Common myeloid progenitor, CD34-positive (primary cell): ENCODE measurements at regions not wholly inside any gene's neighbourhood (a gene's known extent, or its start where the extent isn't known, plus 50 kb on each side); places are given as distances from the start of the nearest gene placed in this dataset.

Experiments used
- CTCF ChIA-PET: fragments of 350-600 bp; sonication (Branson Sonifier 250); formaldehyde crosslinking; loops from one replicate; lab custom pipeline; 2021; ENCODE audit warnings: antibody characterized with exemption; lab: Charles Lee
- POLR2A ChIA-PET: fragments of 350-600 bp; sonication (Branson Sonifier 250); formaldehyde crosslinking; loops from one replicate; lab custom pipeline; 2021; ENCODE audit warnings: antibody characterized with exemption; lab: Charles Lee
- DNase-seq, 3 donors: peaks; one replicate each; pipeline versions ENCODE4 v3.0.0 to v3.0.0-alpha.2; 2013
- H3K27ac ChIP-seq, 2 experiments: 1 replicate in 1 of 2; 2 replicates in 1 of 2; pipeline ENCODE4 v1.7.0; 2013; ENCODE audit warnings: inconsistent platforms in 2 of 2, low read length in 2 of 2, mild to moderate bottlenecking in 2 of 2, low read depth in 1 of 2, moderate library complexity in 1 of 2; ENCODE audit not compliant: severe bottlenecking in 2 of 2, insufficient read depth in 1 of 2, poor library complexity in 1 of 2
- H3K27me3 ChIP-seq, 5 experiments: replicated peaks in 2 of 5; 1 replicate in 3 of 5; 2 replicates in 2 of 5; pipeline versions ENCODE4 v1.6.1 to v1.7.0; 2013; ENCODE audit warnings: low read length in 4 of 5, mild to moderate bottlenecking in 2 of 5, moderate library complexity in 2 of 5, inconsistent platforms in 1 of 5; ENCODE audit not compliant: insufficient read depth in 5 of 5, control insufficient read depth in 4 of 5
- H3K36me3 ChIP-seq, 4 experiments: 1 replicate in 2 of 4; 2 replicates in 2 of 4; pipeline versions ENCODE4 v1.6.1 to v1.7.0; 2013; ENCODE audit warnings: low read length in 3 of 4, control low read depth in 1 of 4, mild to moderate bottlenecking in 1 of 4; ENCODE audit not compliant: control insufficient read depth in 4 of 4, insufficient read depth in 4 of 4
- H3K4me1 ChIP-seq, 4 experiments: 1 replicate in 3 of 4; 2 replicates in 1 of 4; pipeline versions ENCODE4 v1.6.1 to v1.7.1; 2013; ENCODE audit warnings: low read length in 3 of 4, mild to moderate bottlenecking in 3 of 4, control low read depth in 1 of 4, inconsistent platforms in 1 of 4, moderate library complexity in 1 of 4; ENCODE audit not compliant: control insufficient read depth in 4 of 4, insufficient read depth in 4 of 4; ENCODE audit errors: control extremely low read depth in 1 of 4
- H3K4me3 ChIP-seq, 7 experiments: 1 replicate in 4 of 7; 2 replicates in 3 of 7; pipeline versions ENCODE4 v1.5.1 to v1.7.0; 2013; ENCODE audit warnings: mild to moderate bottlenecking in 7 of 7, low read length in 6 of 7, moderate library complexity in 6 of 7, inconsistent platforms in 2 of 7, low read depth in 2 of 7, control low read depth in 1 of 7; ENCODE audit not compliant: insufficient read depth in 4 of 7, control insufficient read depth in 1 of 7; ENCODE audit errors: extremely low read depth in 1 of 7
- H3K9me3 ChIP-seq, 5 experiments: 1 replicate in 4 of 5; 2 replicates in 1 of 5; pipeline versions ENCODE4 v1.6.1 to v1.7.1; 2013; ENCODE audit warnings: low read length in 4 of 5, mild to moderate bottlenecking in 2 of 5, inconsistent platforms in 1 of 5, low read depth in 1 of 5, moderate library complexity in 1 of 5; ENCODE audit not compliant: control insufficient read depth in 4 of 5, insufficient read depth in 2 of 5; ENCODE audit errors: control extremely low read depth in 1 of 5
- WGBS: methylation state at CpG from one replicate; pipeline ENCODE4 v1.1.5; 2013; ENCODE audit not compliant: insufficient coverage; 5-methylcytosine and 5-hydroxymethylcytosine counted together

GRCh38 chr9:118643118-118643517, 726.1 kb downstream of the BRINP1 start:
- 33% methylated on average over 1 of the region's 2 CpGs for WGBS
- DNase-seq: no peak
- Histone ChIP-seq H3K9me3 (peaks cover 0 to 7% (median 2%) of the 10 kb centered on the region in 5 experiments), H3K27ac (no peak overlapping the region), H3K4me1 (no peaks in the 10 kb centered on the region), H3K4me3 (no peak overlapping the region), H3K27me3 (no peaks in the 10 kb centered on the region), H3K36me3 (no peaks in the 10 kb centered on the region)
- POLR2A ChIA-PET: no interaction called here
- CTCF ChIA-PET: no interaction called here

GRCh38 chr9:118644066-118644465, 725.2 kb downstream of the BRINP1 start:
- Histone ChIP-seq H3K36me3 (no peaks in the 10 kb centered on the region), H3K27me3 (no peaks in the 10 kb centered on the region), H3K4me1 (no peaks in the 10 kb centered on the region), H3K27ac (no peak overlapping the region), H3K4me3 (no peak overlapping the region), H3K9me3 (peaks cover 0 to 7% (median 2%) of the 10 kb centered on the region in 5 experiments)
- no peak for DNase-seq
- no CpG with 5 or more reads among the region's 1 CpG for WGBS
- ChIA-PET POLR2A (no interaction called here), CTCF (no interaction called here)

GRCh38 chr9:118647331-118647730, 721.9 kb downstream of the BRINP1 start:
- POLR2A ChIA-PET: no interaction called here
- no peak for DNase-seq
- no peak overlapping the region for H3K4me3 ChIP-seq
- no peaks in the 10 kb centered on the region for H3K4me1 ChIP-seq
- no peaks in the 10 kb centered on the region for H3K36me3 ChIP-seq
- CTCF ChIA-PET: interaction anchor here (1.3 kb wide), 1 partner anchor 18 kb away, joined by 3 read pairs; no protein-coding TSS in a partner anchor
- 0% methylated on average over 1 of the region's 1 CpG for WGBS
- H3K9me3 ChIP-seq: peaks cover 0 to 7% (median 2%) of the 10 kb centered on the region in 5 experiments
- no peaks in the 10 kb centered on the region for H3K27me3 ChIP-seq
- H3K27ac ChIP-seq: no peak overlapping the region

GRCh38 chr9:118650417-118650816, 718.8 kb downstream of the BRINP1 start:
- DNase-seq: no peak
- Histone ChIP-seq H3K9me3 (peaks cover 0 to 7% (median 0%) of the 10 kb centered on the region in 5 experiments), H3K27ac (no peak overlapping the region), H3K27me3 (no peaks in the 10 kb centered on the region), H3K36me3 (no peaks in the 10 kb centered on the region), H3K4me3 (no peak overlapping the region), H3K4me1 (no peaks in the 10 kb centered on the region)
- ChIA-PET CTCF (no interaction called here), POLR2A (no interaction called here)

- ChIA-PET POLR2A (no interaction called here), CTCF (no interaction called here)
- no peaks in the 10 kb centered on the region for H3K36me3 ChIP-seq
- no CpG with 5 or more reads among the region's 2 CpGs for WGBS
- peaks cover 0 to 2% (median 0%) of the 10 kb centered on the region in 5 experiments for H3K9me3 ChIP-seq
- H3K27ac ChIP-seq: no peak overlapping the region
- no peaks in the 10 kb centered on the region for H3K4me1 ChIP-seq
- no peak for DNase-seq
- no peaks in the 10 kb centered on the region for H3K27me3 ChIP-seq
- no peak overlapping the region for H3K4me3 ChIP-seq
Observed at GRCh38 chr9:118651511-118651910, 717.7 kb downstream of the BRINP1 start.

- no CpG with 5 or more reads among the region's 2 CpGs for WGBS
- CTCF ChIA-PET: no interaction called here
- no peaks in the 10 kb centered on the region for H3K4me1 ChIP-seq
Observed at GRCh38 chr9:118652258-118652657, 717.0 kb downstream of the BRINP1 start.

GRCh38 chr9:118652912-118653311, 716.3 kb downstream of the BRINP1 start:
- Histone ChIP-seq H3K9me3 (no peaks in the 10 kb centered on the region), H3K27ac (no peak overlapping the region), H3K36me3 (no peaks in the 10 kb centered on the region), H3K4me1 (no peaks in the 10 kb centered on the region), H3K4me3 (no peak overlapping the region), H3K27me3 (no peaks in the 10 kb centered on the region)
- POLR2A ChIA-PET: no interaction called here
- CTCF ChIA-PET: no interaction called here
- 100% methylated on average over 1 of the region's 2 CpGs for WGBS
- no peak for DNase-seq

More at GRCh38 chr9:118652258-118652657, 717.0 kb downstream of the BRINP1 start:
- H3K27me3 ChIP-seq: no peaks in the 10 kb centered on the region
- no peak for DNase-seq
- H3K36me3 ChIP-seq: no peaks in the 10 kb centered on the region
- no peak overlapping the region for H3K4me3 ChIP-seq
- H3K27ac ChIP-seq: no peak overlapping the region
- H3K9me3 ChIP-seq: no peaks in the 10 kb centered on the region
- POLR2A ChIA-PET: no interaction called here
